ENCODE measurements at regions not wholly inside any gene's neighbourhood (a gene's known extent, or its start where the extent isn't known, plus 50 kb on each side); places are given as distances from the start of the nearest gene placed in this dataset.
"Not testable (repeated sequence)": the region's sequence is repeated elsewhere in the genome, so short reads cannot be mapped to it uniquely, and the experiment has no call there.

DNA sequence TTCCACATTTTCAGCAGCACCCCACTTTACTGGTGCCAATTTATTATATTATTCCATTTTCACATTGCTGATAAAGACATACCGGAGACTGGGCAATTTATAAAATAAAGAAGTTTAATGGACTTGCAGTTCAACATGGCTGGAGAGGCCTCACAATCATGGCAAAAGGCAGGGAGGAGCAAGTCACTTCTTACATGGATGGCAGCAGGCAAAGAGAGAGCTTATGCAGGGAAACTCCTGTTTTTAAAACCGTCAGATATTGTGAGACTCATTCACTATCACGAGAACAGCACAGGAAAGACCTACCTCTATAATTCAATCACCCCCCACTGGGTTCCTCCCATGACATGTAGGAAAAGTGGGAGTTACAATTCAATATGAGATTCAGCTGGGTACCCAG is 641.8 kb upstream of the MEF2C start:
- no peak overlapping the region for H3K4me3 ChIP-seq
- no peaks in the 10 kb centered on the region for H3K27me3 ChIP-seq
- no peaks in the 10 kb centered on the region for H3K4me1 ChIP-seq
- H3K27ac ChIP-seq, result no peak overlapping the region
- WGBS, 2 donors (ENCODE audit: low coverage in 1 of 2), result 79 to 89% methylated on average over 2 to 3 of the region's 3 CpGs
- H3K9me3 ChIP-seq, result no peaks in the 10 kb centered on the region
- H3K36me3 ChIP-seq, result no peaks in the 10 kb centered on the region
- TF ChIP-seq POLR2A (IDR thresholded peaks at IDR 0.05), result no peak
- TF ChIP-seq, protein P1, sequence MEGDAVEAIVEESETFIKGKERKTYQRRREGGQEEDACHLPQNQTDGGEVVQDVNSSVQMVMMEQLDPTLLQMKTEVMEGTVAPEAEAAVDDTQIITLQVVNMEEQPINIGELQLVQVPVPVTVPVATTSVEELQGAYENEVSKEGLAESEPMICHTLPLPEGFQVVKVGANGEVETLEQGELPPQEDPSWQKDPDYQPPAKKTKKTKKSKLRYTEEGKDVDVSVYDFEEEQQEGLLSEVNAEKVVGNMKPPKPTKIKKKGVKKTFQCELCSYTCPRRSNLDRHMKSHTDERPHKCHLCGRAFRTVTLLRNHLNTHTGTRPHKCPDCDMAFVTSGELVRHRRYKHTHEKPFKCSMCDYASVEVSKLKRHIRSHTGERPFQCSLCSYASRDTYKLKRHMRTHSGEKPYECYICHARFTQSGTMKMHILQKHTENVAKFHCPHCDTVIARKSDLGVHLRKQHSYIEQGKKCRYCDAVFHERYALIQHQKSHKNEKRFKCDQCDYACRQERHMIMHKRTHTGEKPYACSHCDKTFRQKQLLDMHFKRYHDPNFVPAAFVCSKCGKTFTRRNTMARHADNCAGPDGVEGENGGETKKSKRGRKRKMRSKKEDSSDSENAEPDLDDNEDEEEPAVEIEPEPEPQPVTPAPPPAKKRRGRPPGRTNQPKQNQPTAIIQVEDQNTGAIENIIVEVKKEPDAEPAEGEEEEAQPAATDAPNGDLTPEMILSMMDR (IDR thresholded peaks at IDR 0.05), result no peak
- TF ChIP-seq POLR2AphosphoS5 (IDR thresholded peaks at IDR 0.05), result no peak
- no peak for TF ChIP-seq EP300 (IDR thresholded peaks at IDR 0.05)
- no peak for ATAC-seq

DNA sequence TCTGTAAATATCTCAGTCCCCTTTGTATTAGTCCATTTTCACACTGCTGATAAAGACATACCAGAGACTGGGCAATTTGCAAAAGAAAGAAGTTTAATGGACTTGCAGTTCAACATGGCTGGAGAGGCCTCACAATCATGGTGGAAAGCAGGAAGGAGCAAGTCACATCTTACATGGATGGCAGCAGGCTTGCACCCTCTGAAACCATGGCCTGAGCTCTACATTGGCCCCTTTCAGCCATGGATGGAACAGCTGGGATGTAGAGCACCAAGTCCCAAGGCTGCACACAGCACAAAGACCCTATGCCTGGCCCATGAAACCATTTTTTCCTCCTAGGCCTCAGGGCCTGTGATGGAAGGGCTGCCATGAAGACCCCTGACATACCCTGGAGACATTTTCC is 640.9 kb upstream of the MEF2C start:
- ATAC-seq, H3K27ac ChIP-seq, H3K36me3 ChIP-seq, H3K4me3 ChIP-seq, H3K4me1 ChIP-seq, H3K27me3 ChIP-seq, H3K9me3 ChIP-seq: not testable (repeated sequence)

DNA sequence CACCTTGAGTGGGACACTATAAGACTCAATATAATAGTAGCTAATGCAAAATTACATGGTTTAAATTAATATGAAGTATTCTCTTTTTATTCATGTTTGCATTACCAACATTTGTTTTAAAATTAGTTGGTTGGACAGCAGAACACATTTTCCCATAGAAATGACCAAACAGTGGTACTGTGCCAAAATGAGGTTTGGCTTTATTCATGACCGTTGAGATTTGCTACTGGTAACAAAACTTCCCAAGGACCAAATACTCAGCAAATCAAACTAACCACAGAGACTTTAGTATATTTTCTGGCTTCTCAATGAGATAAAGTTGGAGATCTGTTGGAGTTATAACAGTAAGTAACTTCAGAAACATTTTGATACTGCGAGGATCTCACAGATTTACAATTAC is 637.8 kb upstream of the MEF2C start:
- Histone ChIP-seq H3K4me3 (no peak overlapping the region), H3K4me1 (no peaks in the 10 kb centered on the region), H3K27ac (no peak overlapping the region), H3K36me3 (no peaks in the 10 kb centered on the region), H3K9me3 (no peaks in the 10 kb centered on the region), H3K27me3 (no peaks in the 10 kb centered on the region)
- 68 to 80% methylated on average over 2 of the region's 2 CpGs for WGBS, 2 donors (ENCODE audit: low coverage in 1 of 2)
- no peak for ATAC-seq
- TF ChIP-seq POLR2AphosphoS5 (IDR thresholded peaks at IDR 0.05), result no peak
- TF ChIP-seq EP300 (IDR thresholded peaks at IDR 0.05), result no peak
- no peak for TF ChIP-seq POLR2A (IDR thresholded peaks at IDR 0.05)
- TF ChIP-seq, protein P1 (IDR thresholded peaks at IDR 0.05), result no peak

DNA sequence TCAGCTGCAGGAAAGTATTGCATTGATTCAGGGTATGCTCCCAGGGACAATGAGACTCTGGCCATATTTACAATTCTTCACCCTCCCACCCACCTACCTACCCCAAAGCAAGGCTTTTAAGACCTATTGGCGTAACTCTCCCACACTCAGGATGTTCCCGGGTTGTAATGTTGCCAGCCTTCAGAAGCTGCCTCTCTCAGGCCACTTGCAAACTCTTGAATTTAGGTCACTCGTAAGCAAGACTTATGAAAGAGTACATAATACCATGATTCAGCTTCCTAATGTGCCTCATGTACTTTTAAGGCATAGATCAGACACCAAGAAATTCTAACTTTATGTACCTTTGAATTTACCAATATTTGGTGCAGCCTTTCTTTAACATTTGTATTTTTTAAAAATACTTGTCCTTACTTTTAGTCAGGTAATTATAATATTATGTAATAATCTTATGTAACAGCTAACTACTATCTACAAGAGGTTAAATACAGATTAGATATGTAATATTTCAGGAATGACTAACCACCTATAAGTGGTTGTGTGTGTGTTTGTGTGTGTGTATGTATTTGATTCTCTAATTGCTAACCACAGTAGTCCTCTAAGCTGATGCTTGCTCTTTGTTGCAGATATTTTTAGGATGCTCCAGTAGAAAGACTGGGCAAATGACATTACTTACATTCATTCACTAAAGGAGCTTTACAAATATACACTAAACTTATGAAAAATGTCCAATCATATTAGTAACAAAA is 630.5 kb upstream of the MEF2C start:
- H3K4me3 ChIP-seq, result no peak overlapping the region
- WGBS, 2 donors (ENCODE audit: low coverage in 1 of 2), result 75% methylated on average over 3 of the region's 3 CpGs; no CpG with 5 or more reads in 1 of the 2 donors
- no peaks in the 10 kb centered on the region for H3K27me3 ChIP-seq
- no peak for TF ChIP-seq POLR2AphosphoS5 (IDR thresholded peaks at IDR 0.05)
- no peak for TF ChIP-seq EP300 (IDR thresholded peaks at IDR 0.05)
- TF ChIP-seq, protein P1 (IDR thresholded peaks at IDR 0.05), result no peak
- no peak for TF ChIP-seq POLR2A (IDR thresholded peaks at IDR 0.05)
- no peaks in the 10 kb centered on the region for H3K9me3 ChIP-seq
- no peaks in the 10 kb centered on the region for H3K4me1 ChIP-seq
- no peaks in the 10 kb centered on the region for H3K36me3 ChIP-seq
- H3K27ac ChIP-seq, result no peak overlapping the region
- no peak for ATAC-seq

DNA sequence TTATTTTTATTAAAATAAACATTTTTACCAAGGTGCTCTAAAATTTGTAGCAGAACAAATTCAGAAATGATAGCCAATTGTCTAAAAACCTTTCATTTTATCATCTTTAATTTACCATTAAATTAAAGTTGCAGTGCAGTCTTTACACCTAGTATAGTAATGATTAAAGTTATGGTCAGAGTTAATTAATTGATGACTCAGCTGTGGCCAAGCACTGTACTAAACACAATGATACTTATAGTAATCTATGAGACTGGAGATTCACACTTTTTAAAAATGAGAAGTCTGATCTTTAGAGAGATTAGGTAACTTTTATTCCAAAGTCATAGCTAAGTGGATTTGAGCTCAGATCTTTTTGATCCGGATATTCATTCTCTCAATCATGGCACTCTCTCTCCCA is 621.1 kb upstream of the MEF2C start:
- H3K27ac ChIP-seq, result no peak overlapping the region
- no peaks in the 10 kb centered on the region for H3K27me3 ChIP-seq
- ATAC-seq, result no peak
- no peak for TF ChIP-seq EP300 (IDR thresholded peaks at IDR 0.05)
- TF ChIP-seq POLR2A (IDR thresholded peaks at IDR 0.05), result no peak
- TF ChIP-seq, protein P1 (IDR thresholded peaks at IDR 0.05), result no peak
- TF ChIP-seq POLR2AphosphoS5 (IDR thresholded peaks at IDR 0.05), result no peak
- no peaks in the 10 kb centered on the region for H3K4me1 ChIP-seq
- H3K36me3 ChIP-seq, result no peaks in the 10 kb centered on the region
- WGBS, 2 donors (ENCODE audit: low coverage in 1 of 2), result 90 to 100% methylated on average over 1 of the region's 1 CpG
- H3K4me3 ChIP-seq, result no peak overlapping the region
- no peaks in the 10 kb centered on the region for H3K9me3 ChIP-seq
